ENCODE measurements at regions not wholly inside any gene's neighbourhood (a gene's known extent, or its start where the extent isn't known, plus 50 kb on each side); places are given as distances from the start of the nearest gene placed in this dataset.

GRCh38 chr14:87285506-87285905 is 707.5 kb downstream of the GALC start:
- no peak for TF ChIP-seq CTCF (IDR thresholded peaks at IDR 0.05; ENCODE audit: poor library complexity)
- no peak for TF ChIP-seq EZH2phosphoT487 (IDR thresholded peaks at IDR 0.05; ENCODE audit: low read depth, severe bottlenecking, unreplicated experiment)
- no peak for TF ChIP-seq EZH2 (IDR thresholded peaks at IDR 0.05; ENCODE audit: borderline replicate concordance)

Measured in hepatocyte (in vitro differentiated cells).